Left renal pelvis (tissue), 4 donors: ENCODE measurements at regions not wholly inside any gene's neighbourhood (a gene's known extent, or its start where the extent isn't known, plus 50 kb on each side); places are given as distances from the start of the nearest gene placed in this dataset.
"Not testable (repeated sequence)": the region's sequence is repeated elsewhere in the genome, so short reads cannot be mapped to it uniquely, and the experiment has no call there.

Source experiments
- DNase-seq, 4 donors: peaks; one replicate each; pipeline ENCODE4 v3.0.0-alpha.2; 2013; ENCODE audit warnings: low read depth in 4 of 4, low spot score in 3 of 4

GRCh38 chr5:96527768-96528661 is 95.0 kb upstream of the PCSK1 start:
- DNase-seq: no peak

- no peak for DNase-seq
These were observed 95.9 kb upstream of the PCSK1 start for GRCh38 chr5:96528826-96529474.

GRCh38 chr5:96529559-96529958 is 96.5 kb upstream of the PCSK1 start:
- no peak for DNase-seq

GRCh38 chr5:96530901-96531300 is 97.9 kb upstream of the PCSK1 start:
- no peak for DNase-seq

- no peak for DNase-seq
These were observed 100.3 kb upstream of the PCSK1 start for GRCh38 chr5:96533371-96533770.

GRCh38 chr5:96537386-96537785 is 104.3 kb upstream of the PCSK1 start:
- DNase-seq: no peak

GRCh38 chr5:96538808-96539250 is 105.8 kb upstream of the PCSK1 start:
- no peak for DNase-seq

GRCh38 chr5:96546120-96546519 is 113.1 kb upstream of the PCSK1 start:
- no peak for DNase-seq

GRCh38 chr5:96547486-96547885 is 114.4 kb upstream of the PCSK1 start:
- DNase-seq: no peak

GRCh38 chr5:96548905-96549304 is 113.3 kb upstream of the CAST start:
- no peak for DNase-seq

GRCh38 chr5:96560857-96561256 is 101.3 kb upstream of the CAST start:
- DNase-seq: not testable (repeated sequence)

- no peak for DNase-seq
These were observed 99.6 kb upstream of the CAST start for GRCh38 chr5:96562614-96563013.

GRCh38 chr5:96563816-96564215 is 98.4 kb upstream of the CAST start:
- DNase-seq: no peak

- no peak for DNase-seq
These were observed 96.5 kb upstream of the CAST start for GRCh38 chr5:96565582-96566265.

GRCh38 chr5:96566833-96567587 is 95.2 kb upstream of the CAST start:
- no peak for DNase-seq

GRCh38 chr5:96569332-96569731 is 92.8 kb upstream of the CAST start:
- DNase-seq: no peak

GRCh38 chr5:96569770-96570169 is 92.4 kb upstream of the CAST start:
- DNase-seq: no peak

GRCh38 chr5:96572864-96573512 is 89.2 kb upstream of the CAST start:
- no peak for DNase-seq

- DNase-seq: no peak
These were observed 88.7 kb upstream of the CAST start for GRCh38 chr5:96573513-96573894.

- DNase-seq: no peak
These were observed 85.3 kb upstream of the CAST start for GRCh38 chr5:96576876-96577275.
